HepG2 (cell line): ENCODE measurements at regions not wholly inside any gene's neighbourhood (a gene's known extent, or its start where the extent isn't known, plus 50 kb on each side); places are given as distances from the start of the nearest gene placed in this dataset.

Experiments
- ATAC-seq: fragments of 200-7000 bp; cut with Tn5 transposase; 3 replicates; pipeline ENCODE4 v1.9.1; 2020; ENCODE audit warnings: mild to moderate bottlenecking, moderate library complexity
- BruUV-seq: library from RNA; stranded (reverse); fragments of 400-500 nt; replicated peaks from 2 replicates; lab custom pipeline; 2021; lab: Mats Ljungman, UMichigan
- CTCF ChIA-PET: fragments of 300-600 bp; formaldehyde crosslinking; extraction: SDS; loops from one replicate; lab custom pipeline; 2021; ENCODE audit warnings: low total read pairs, inconsistent platforms, low intra/inter-chr PET ratio; lab: Yijun Ruan, JAX
- POLR2A ChIA-PET: fragments of 350-600 bp; sonication (Branson Sonifier 250); formaldehyde crosslinking; loops from one replicate; lab custom pipeline; 2020; ENCODE audit warnings: antibody characterized with exemption, inconsistent platforms; lab: Yijun Ruan, JAX
- DNase-seq: peaks from one replicate; pipeline ENCODE4 v3.0.0-alpha.2; 2015; ENCODE audit warnings: low spot score
- FAIRE-seq: peaks from 3 replicates; lab custom pipeline; 2011; peaks lifted over from hg19 to GRCh38; lab: Jason Lieb, UNC
- H2AFZ ChIP-seq: one replicate; pipeline ENCODE4 v1.6.1; 2011; ENCODE audit warnings: low read length, inconsistent platforms
- H3K27ac ChIP-seq: fragments of 300-600 bp; 3 replicates; pipeline ENCODE4 v1.8.0; 2011; ENCODE audit warnings: mixed run types, mild to moderate bottlenecking, mixed read lengths, low read length, inconsistent platforms; ENCODE audit not compliant: insufficient read depth; ENCODE audit errors: extremely low read length
- H3K27me3 ChIP-seq, 2 experiments: fragments of 200-600 bp in 1 of 2; 2 replicates in 1 of 2; 3 replicates in 1 of 2; pipeline versions ENCODE4 v1.6.0 to v1.8.0; 2011; ENCODE audit warnings: low read length in 2 of 2, mild to moderate bottlenecking in 2 of 2, moderate library complexity in 2 of 2, inconsistent platforms in 1 of 2; ENCODE audit not compliant: insufficient read depth in 2 of 2, control insufficient read depth in 1 of 2
- H3K36me3 ChIP-seq, 2 experiments: fragments of 200-600 bp in 1 of 2; replicated peaks in 1 of 2; 2 replicates in 1 of 2; 3 replicates in 1 of 2; pipeline versions ENCODE4 v1.5.1 to v1.8.0; 2011; ENCODE audit warnings: low read length in 2 of 2, inconsistent platforms in 1 of 2; ENCODE audit not compliant: insufficient read depth in 2 of 2, control insufficient read depth in 1 of 2
- H3K4me1 ChIP-seq: 2 replicates; pipeline ENCODE4 v1.5.1; 2012; ENCODE audit warnings: low read length, inconsistent platforms; ENCODE audit not compliant: insufficient read depth
- H3K4me2 ChIP-seq: 2 replicates; pipeline ENCODE4 v1.6.0; 2011; ENCODE audit warnings: low read depth, low read length, inconsistent platforms
- H3K4me3 ChIP-seq, 3 experiments: fragments of 200-600 bp in 1 of 3; sonication (generic), shearing (Covaris generic) in 1 of 3; replicated peaks in 1 of 3; 2 replicates each; pipeline ENCODE4 v1.5.1; 2011 to 2016; ENCODE audit warnings: low read length in 3 of 3, inconsistent platforms in 2 of 3, low read depth in 2 of 3, mild to moderate bottlenecking in 2 of 3, control low read depth in 1 of 3, mixed read lengths in 1 of 3; ENCODE audit not compliant: insufficient read depth in 1 of 3
- H3K79me2 ChIP-seq: one replicate; pipeline ENCODE4 v1.6.1; 2011; ENCODE audit warnings: low read length, inconsistent platforms; ENCODE audit not compliant: insufficient read depth
- H3K9ac ChIP-seq: 2 replicates; pipeline ENCODE4 v1.6.0; 2011; ENCODE audit warnings: mild to moderate bottlenecking, low read depth, low read length, inconsistent platforms; ENCODE audit not compliant: insufficient read depth
- H3K9me3 ChIP-seq: 2 replicates; pipeline ENCODE4 v1.5.1; 2012; ENCODE audit warnings: mild to moderate bottlenecking, low read length
- H4K20me1 ChIP-seq: 2 replicates; pipeline ENCODE4 v1.6.0; 2011; ENCODE audit warnings: inconsistent platforms, mild to moderate bottlenecking, low read length, moderate library complexity; ENCODE audit not compliant: insufficient read depth
- CREB1 ChIP-seq, 2 experiments: fragments of 450-650 bp in 1 of 2; IDR thresholded peaks; 2 replicates each; pipeline ENCODE4 v1.6.1; 2016 to 2017; ENCODE audit warnings: control low read depth in 1 of 2, mild to moderate bottlenecking in 1 of 2, missing compliant biosample characterization in 1 of 2, missing genetic modification characterization in 1 of 2
- GTF3A ChIP-seq: sonication (generic); formaldehyde crosslinking; conservative IDR thresholded peaks from 2 replicates; pipeline ENCODE4 v1.4.0; 2020; ENCODE audit warnings: mild to moderate bottlenecking, missing genetic modification reagents
- KDM1A ChIP-seq: IDR thresholded peaks from 2 replicates; pipeline ENCODE4 v1.6.1; 2016; ENCODE audit warnings: missing compliant biosample characterization
- NFATC3 ChIP-seq: sonication (generic); formaldehyde crosslinking; IDR thresholded peaks from 2 replicates; pipeline ENCODE4 v1.5.1; 2020; ENCODE audit warnings: mild to moderate bottlenecking, missing genetic modification reagents
- NRL ChIP-seq: sonication (generic); formaldehyde crosslinking; IDR thresholded peaks from 2 replicates; pipeline ENCODE4 v1.5.0; 2020; ENCODE audit warnings: missing genetic modification reagents, mild to moderate bottlenecking, moderate library complexity, borderline replicate concordance
- STAG1 ChIP-seq: sonication (generic); formaldehyde crosslinking; IDR thresholded peaks from 2 replicates; pipeline ENCODE4 v1.4.0; 2020; ENCODE audit warnings: missing genetic modification reagents
- ZC3H4 ChIP-seq: sonication (generic); formaldehyde crosslinking; IDR thresholded peaks from 2 replicates; pipeline ENCODE4 v1.4.0; 2020; ENCODE audit warnings: missing genetic modification reagents, borderline replicate concordance
- ZNF451 ChIP-seq: sonication (generic); formaldehyde crosslinking; IDR thresholded peaks from 2 replicates; pipeline ENCODE4 v1.5.0; 2020; ENCODE audit warnings: mild to moderate bottlenecking, missing genetic modification reagents
- ZNF775 ChIP-seq: sonication (generic); formaldehyde crosslinking; IDR thresholded peaks from 2 replicates; pipeline ENCODE4 v1.4.0; 2020; ENCODE audit warnings: missing genetic modification reagents, mild to moderate bottlenecking, moderate library complexity, borderline replicate concordance
- WGBS: methylation state at CpG from one replicate; pipeline ENCODE4 v1.1.6; 2017; ENCODE audit warnings: low lambda C conversion rate; 5-methylcytosine and 5-hydroxymethylcytosine counted together
- in situ Hi-C: cut with HindIII; loops from 2 replicates; pipeline ENCODE4 v1.10.0; 2017; ENCODE audit warnings: low pct_unique_long_range_greater_than_20kb; ENCODE audit not compliant: extremely low pct_ligation_motif_present
- intact Hi-C: fragments of 100-400 bp; cut with micrococcal nuclease; formaldehyde crosslinking; loops from one replicate; pipeline ENCODE4 v1.10.0; 2022; ENCODE audit not compliant: unreplicated experiment
- TF ChIP-seq, protein P1 (sequence below): sonication (generic); formaldehyde crosslinking; IDR thresholded peaks from 2 replicates; pipeline ENCODE4 v1.4.0; 2020; ENCODE audit warnings: missing genetic modification reagents, low read depth, mild to moderate bottlenecking, borderline replicate concordance
- TF ChIP-seq, protein P2 (sequence below): sonication (generic); formaldehyde crosslinking; IDR thresholded peaks from 2 replicates; pipeline ENCODE4 v1.8.0; 2022; ENCODE audit warnings: missing genetic modification reagents, mild to moderate bottlenecking, inconsistent platforms, borderline replicate concordance
- TF ChIP-seq, protein P3 (sequence below): sonication (generic); formaldehyde crosslinking; IDR thresholded peaks from 2 replicates; pipeline ENCODE4 v1.5.0; 2020; ENCODE audit warnings: missing genetic modification reagents
- TF ChIP-seq, protein P4 (sequence below): sonication (generic); formaldehyde crosslinking; IDR thresholded peaks from 2 replicates; pipeline ENCODE4 v1.4.0; 2020; ENCODE audit warnings: low read depth, missing genetic modification reagents

GRCh38 chr6:100269189-100269588, 195.5 kb downstream of the SIM1 start:
- BruUV-seq = no TSS peak
- intact Hi-C loops = no loop called here
- Histone ChIP-seq H3K36me3 (no peaks in the 10 kb centered on the region), H2AFZ (no peak overlapping the region), H3K4me2 (no peak overlapping the region), H3K27ac (no peak overlapping the region), H3K4me3 (no peak overlapping the region), H3K9me3 (no peaks in the 10 kb centered on the region), H3K79me2 (no peaks in the 10 kb centered on the region), H3K4me1 (no peaks in the 10 kb centered on the region), H3K27me3 (no peaks in the 10 kb centered on the region), H3K9ac (no peak overlapping the region), H4K20me1 (no peaks in the 10 kb centered on the region)
- DNase-seq (no peak), FAIRE-seq (no peak), ATAC-seq (no peak)
- TF ChIP-seq GTF3A (CRISPR knock-in tag) (no peak), ZNF775 (no peak), ZC3H4 (CRISPR knock-in tag) (no peak)
- POLR2A ChIA-PET = no interaction called here
- in situ Hi-C loops = no loop called here
- CTCF ChIA-PET = no interaction called here
- 0% methylated on average over 2 of the region's 2 CpGs for WGBS

DNA sequence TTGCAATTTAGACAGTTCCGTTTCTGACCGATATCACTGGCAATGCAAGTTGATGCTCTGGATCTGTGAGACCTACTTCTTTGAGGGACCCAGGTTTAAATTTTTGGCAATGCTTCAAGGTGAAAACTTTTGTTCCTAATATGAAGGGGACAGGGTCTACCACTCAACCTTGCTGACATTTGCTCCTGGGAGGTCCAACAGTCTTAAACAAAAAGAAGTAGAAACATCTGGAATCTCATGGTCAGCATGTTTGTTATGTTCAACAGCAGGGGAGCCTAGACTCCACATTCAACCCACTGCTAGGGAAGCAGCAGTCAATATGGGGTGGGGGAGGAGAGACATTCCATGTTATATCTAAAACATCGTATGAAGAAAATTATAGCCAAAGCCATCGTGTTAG, 196.4 kb downstream of the SIM1 start:
- H3K4me3 ChIP-seq = no peak overlapping the region
- DNase-seq (no peak), FAIRE-seq (no peak), ATAC-seq (no peak)
- H3K79me2 ChIP-seq = no peaks in the 10 kb centered on the region
- H3K4me1 ChIP-seq = no peaks in the 10 kb centered on the region
- H3K36me3 ChIP-seq = no peaks in the 10 kb centered on the region
- ChIA-PET POLR2A (no interaction called here), CTCF (no interaction called here)
- no TSS peak for BruUV-seq
- no peaks in the 10 kb centered on the region for H3K9me3 ChIP-seq
- H3K9ac ChIP-seq = no peak overlapping the region
- 62% methylated on average over 4 of the region's 4 CpGs for WGBS
- in situ Hi-C loops = no loop called here
- intact Hi-C loops = no loop called here
- H4K20me1 ChIP-seq = no peaks in the 10 kb centered on the region
- H3K4me2 ChIP-seq = no peak overlapping the region
- H2AFZ ChIP-seq = no peak overlapping the region
- H3K27me3 ChIP-seq = no peaks in the 10 kb centered on the region
- H3K27ac ChIP-seq = no peak overlapping the region
- no peak for TF ChIP-seq CREB1 (IDR thresholded peaks at IDR 0.05)
- TF ChIP-seq CREB1 (CRISPR knock-in tag; IDR thresholded peaks at IDR 0.05) = no peak
- TF ChIP-seq, protein P1, sequence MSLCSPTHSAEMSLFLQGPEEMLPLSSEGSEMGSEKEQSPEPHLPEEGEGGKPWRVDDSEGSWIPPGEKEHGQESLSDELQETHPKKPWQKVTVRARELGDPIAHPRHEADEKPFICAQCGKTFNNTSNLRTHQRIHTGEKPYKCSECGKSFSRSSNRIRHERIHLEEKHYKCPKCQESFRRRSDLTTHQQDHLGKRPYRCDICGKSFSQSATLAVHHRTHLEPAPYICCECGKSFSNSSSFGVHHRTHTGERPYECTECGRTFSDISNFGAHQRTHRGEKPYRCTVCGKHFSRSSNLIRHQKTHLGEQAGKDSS (CRISPR knock-in tag) = no peak
- TF ChIP-seq NRL (CRISPR knock-in tag) = no peak
- TF ChIP-seq, protein P2, sequence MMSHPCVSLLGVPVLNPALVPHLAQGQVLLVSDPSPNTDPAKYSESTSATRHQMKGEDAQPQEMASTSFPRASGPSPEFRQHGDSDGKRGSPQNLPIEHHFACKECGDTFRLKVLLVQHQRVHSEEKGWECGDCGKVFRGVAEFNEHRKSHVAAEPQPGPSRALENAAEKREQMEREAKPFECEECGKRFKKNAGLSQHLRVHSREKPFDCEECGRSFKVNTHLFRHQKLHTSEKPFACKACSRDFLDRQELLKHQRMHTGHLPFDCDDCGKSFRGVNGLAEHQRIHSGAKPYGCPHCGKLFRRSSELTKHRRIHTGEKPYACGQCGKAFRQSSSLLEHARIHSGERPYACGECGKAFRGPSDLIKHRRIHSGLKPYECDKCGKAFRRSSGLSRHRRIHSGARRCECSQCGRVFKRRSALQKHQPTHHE (CRISPR knock-in tag) = no peak
- no peak for TF ChIP-seq NFATC3 (CRISPR knock-in tag)
- TF ChIP-seq, protein P3, sequence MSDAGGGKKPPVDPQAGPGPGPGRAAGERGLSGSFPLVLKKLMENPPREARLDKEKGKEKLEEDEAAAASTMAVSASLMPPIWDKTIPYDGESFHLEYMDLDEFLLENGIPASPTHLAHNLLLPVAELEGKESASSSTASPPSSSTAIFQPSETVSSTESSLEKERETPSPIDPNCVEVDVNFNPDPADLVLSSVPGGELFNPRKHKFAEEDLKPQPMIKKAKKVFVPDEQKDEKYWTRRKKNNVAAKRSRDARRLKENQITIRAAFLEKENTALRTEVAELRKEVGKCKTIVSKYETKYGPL (CRISPR knock-in tag) = no peak
- no peak for TF ChIP-seq STAG1 (CRISPR knock-in tag)
- no peak for TF ChIP-seq ZNF451 (CRISPR knock-in tag)
- TF ChIP-seq, protein P4, sequence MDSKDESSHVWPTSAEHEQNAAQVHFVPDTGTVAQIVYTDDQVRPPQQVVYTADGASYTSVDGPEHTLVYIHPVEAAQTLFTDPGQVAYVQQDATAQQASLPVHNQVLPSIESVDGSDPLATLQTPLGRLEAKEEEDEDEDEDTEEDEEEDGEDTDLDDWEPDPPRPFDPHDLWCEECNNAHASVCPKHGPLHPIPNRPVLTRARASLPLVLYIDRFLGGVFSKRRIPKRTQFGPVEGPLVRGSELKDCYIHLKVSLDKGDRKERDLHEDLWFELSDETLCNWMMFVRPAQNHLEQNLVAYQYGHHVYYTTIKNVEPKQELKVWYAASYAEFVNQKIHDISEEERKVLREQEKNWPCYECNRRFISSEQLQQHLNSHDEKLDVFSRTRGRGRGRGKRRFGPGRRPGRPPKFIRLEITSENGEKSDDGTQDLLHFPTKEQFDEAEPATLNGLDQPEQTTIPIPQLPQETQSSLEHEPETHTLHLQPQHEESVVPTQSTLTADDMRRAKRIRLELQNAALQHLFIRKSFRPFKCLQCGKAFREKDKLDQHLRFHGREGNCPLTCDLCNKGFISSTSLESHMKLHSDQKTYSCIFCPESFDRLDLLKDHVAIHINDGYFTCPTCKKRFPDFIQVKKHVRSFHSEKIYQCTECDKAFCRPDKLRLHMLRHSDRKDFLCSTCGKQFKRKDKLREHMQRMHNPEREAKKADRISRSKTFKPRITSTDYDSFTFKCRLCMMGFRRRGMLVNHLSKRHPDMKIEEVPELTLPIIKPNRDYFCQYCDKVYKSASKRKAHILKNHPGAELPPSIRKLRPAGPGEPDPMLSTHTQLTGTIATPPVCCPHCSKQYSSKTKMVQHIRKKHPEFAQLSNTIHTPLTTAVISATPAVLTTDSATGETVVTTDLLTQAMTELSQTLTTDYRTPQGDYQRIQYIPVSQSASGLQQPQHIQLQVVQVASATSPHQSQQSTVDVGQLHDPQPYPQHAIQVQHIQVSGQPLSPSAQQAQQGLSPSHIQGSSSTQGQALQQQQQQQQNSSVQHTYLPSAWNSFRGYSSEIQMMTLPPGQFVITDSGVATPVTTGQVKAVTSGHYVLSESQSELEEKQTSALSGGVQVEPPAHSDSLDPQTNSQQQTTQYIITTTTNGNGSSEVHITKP (CRISPR knock-in tag) = no peak
- no peak for TF ChIP-seq KDM1A (CRISPR knock-in tag)
